Suprapubic skin (tissue), 4 donors: ENCODE measurements at regions not wholly inside any gene's neighbourhood (a gene's known extent, or its start where the extent isn't known, plus 50 kb on each side); places are given as distances from the start of the nearest gene placed in this dataset.

Experiments used
- CTCF ChIP-seq, 2 donors: fragments of 200-600 bp in 1 of 2; fragments of 450-650 bp in 1 of 2; sonication (generic) in 1 of 2; IDR thresholded peaks; one replicate each; pipeline ENCODE4 v1.5.1; 2016 to 2019; ENCODE audit warnings: antibody characterized with exemption in 2 of 2, mild to moderate bottlenecking in 1 of 2, moderate library complexity in 1 of 2
- EP300 ChIP-seq: sonication (generic); formaldehyde crosslinking; IDR thresholded peaks from one replicate; pipeline ENCODE4 v1.6.1; 2017; ENCODE audit warnings: antibody characterized with exemption
- POLR2A ChIP-seq, 2 donors: fragments of 450-650 bp; IDR thresholded peaks; one replicate each; pipeline ENCODE4 v1.6.1; 2017; ENCODE audit warnings: antibody characterized with exemption in 2 of 2, mild to moderate bottlenecking in 2 of 2, moderate library complexity in 2 of 2
- POLR2AphosphoS5 ChIP-seq, 3 donors: sonication (generic); formaldehyde crosslinking; IDR thresholded peaks; one replicate each; pipeline ENCODE4 v1.6.1; 2017; ENCODE audit warnings: antibody characterized with exemption in 3 of 3

GRCh38 chr10:130507461-130507860 lies 371.3 kb downstream of the GLRX3 start:
- TF ChIP-seq CTCF (IDR thresholded peaks at IDR 0.05) (no peak), POLR2A (IDR thresholded peaks at IDR 0.05) (no peak), POLR2AphosphoS5 (IDR thresholded peaks at IDR 0.05) (no peak), EP300 (no peak)
